SK-N-SH (cell line): ENCODE measurements at regions not wholly inside any gene's neighbourhood (a gene's known extent, or its start where the extent isn't known, plus 50 kb on each side); places are given as distances from the start of the nearest gene placed in this dataset.

Source experiments
- CTCF ChIA-PET: fragments of 300-600, 350-600 bp; formaldehyde crosslinking; extraction: SDS; loops from one replicate; lab custom pipeline; 2021; lab: Yijun Ruan, JAX
- POLR2A ChIA-PET: fragments of 350-600 bp; sonication (Branson Sonifier 250); formaldehyde crosslinking; extraction: SDS; loops from one replicate; lab custom pipeline; 2020; ENCODE audit warnings: antibody characterized with exemption, inconsistent platforms; lab: Yijun Ruan, JAX
- DNase-seq: peaks from one replicate; pipeline ENCODE4 v3.0.0; 2012
- H2AFZ ChIP-seq: fragments of 200-600 bp; sonication (generic); 2 replicates; pipeline ENCODE4 v1.8.1; 2016; ENCODE audit warnings: antibody characterized with exemption, mild to moderate bottlenecking, low read depth
- H3F3A ChIP-seq: fragments of 200-600 bp; sonication (generic); replicated peaks from 2 replicates; pipeline ENCODE3; 2016; ENCODE audit warnings: antibody characterized with exemption, mild to moderate bottlenecking; ENCODE audit not compliant: insufficient read depth
- H3K27ac ChIP-seq, 2 experiments: fragments of 200-500 bp in 1 of 2; fragments of 200-600 bp in 1 of 2; sonication (Bioruptor generic) in 1 of 2; sonication (generic), shearing (Covaris generic) in 1 of 2; 2 replicates each; pipeline versions ENCODE4 v1.5.1 to v1.6.1; 2014 to 2016; ENCODE audit warnings: low read depth in 2 of 2, inconsistent platforms in 1 of 2, low read length in 1 of 2, mild to moderate bottlenecking in 1 of 2, mixed read lengths in 1 of 2
- H3K27me3 ChIP-seq: fragments of 200-600 bp; sonication (generic), shearing (Covaris generic); 2 replicates; pipeline ENCODE4 v1.6.1; 2016; ENCODE audit warnings: mixed run types; ENCODE audit not compliant: insufficient read depth
- H3K36me3 ChIP-seq, 2 experiments: fragments of 200-500 bp in 1 of 2; fragments of 200-600 bp in 1 of 2; sonication (Bioruptor generic) in 1 of 2; sonication (generic) in 1 of 2; replicated peaks in 1 of 2; 2 replicates each; pipeline versions ENCODE3 to v1.5.1; 2014 to 2016; ENCODE audit warnings: low read length in 1 of 2, mild to moderate bottlenecking in 1 of 2; ENCODE audit not compliant: insufficient read depth in 2 of 2, control insufficient read depth in 1 of 2
- H3K4me1 ChIP-seq, 2 experiments: fragments of 200-500 bp in 1 of 2; fragments of 200-600 bp in 1 of 2; sonication (Bioruptor generic) in 1 of 2; sonication (generic), shearing (Covaris generic) in 1 of 2; 2 replicates each; pipeline versions ENCODE4 v1.5.1 to v1.6.1; 2014 to 2016; ENCODE audit warnings: low read depth in 1 of 2, low read length in 1 of 2, mixed run types in 1 of 2; ENCODE audit not compliant: insufficient read depth in 2 of 2, control insufficient read depth in 1 of 2
- H3K4me2 ChIP-seq: fragments of 200-600 bp; sonication (generic), shearing (Covaris generic); 2 replicates; pipeline ENCODE4 v1.6.1; 2017; ENCODE audit warnings: mixed run types
- H3K4me3 ChIP-seq, 2 experiments: fragments of 200-500 bp in 1 of 2; fragments of 200-600 bp in 1 of 2; sonication (Bioruptor generic) in 1 of 2; sonication (generic), shearing (Covaris generic) in 1 of 2; 2 replicates each; pipeline versions ENCODE4 v1.5.1 to v1.8.1; 2014 to 2016; ENCODE audit warnings: low read depth in 2 of 2, inconsistent platforms in 1 of 2, low read length in 1 of 2, mild to moderate bottlenecking in 1 of 2, mixed read lengths in 1 of 2, moderate library complexity in 1 of 2
- H3K79me2 ChIP-seq: fragments of 200-600 bp; sonication (generic); 2 replicates; pipeline ENCODE4 v1.8.1; 2017; ENCODE audit warnings: mild to moderate bottlenecking; ENCODE audit not compliant: insufficient read depth
- H3K9ac ChIP-seq: fragments of 200-600 bp; sonication (generic); 2 replicates; pipeline ENCODE4 v1.6.1; 2017; ENCODE audit warnings: mixed run types
- H3K9me2 ChIP-seq: fragments of 200-600 bp; sonication (generic); 2 replicates; pipeline ENCODE4 v1.6.1; 2017; ENCODE audit warnings: mixed run types
- H3K9me3 ChIP-seq: fragments of 200-600 bp; sonication (generic); 2 replicates; pipeline ENCODE4 v1.6.1; 2017; ENCODE audit warnings: mixed run types, mild to moderate bottlenecking, moderate library complexity
- H4K20me1 ChIP-seq: fragments of 200-600 bp; sonication (generic); 2 replicates; pipeline ENCODE4 v1.6.1; 2017; ENCODE audit warnings: mild to moderate bottlenecking, mixed run types; ENCODE audit not compliant: insufficient read depth
- EP300 ChIP-seq, 2 experiments: IDR thresholded peaks; 2 replicates each; pipeline versions ENCODE4 v1.4.0 to v1.6.1; 2012; ENCODE audit warnings: borderline replicate concordance in 1 of 2, low read depth in 1 of 2, low read length in 1 of 2
- FOSL2 ChIP-seq: IDR thresholded peaks from 2 replicates; pipeline ENCODE4 v1.4.0; 2012; ENCODE audit warnings: low read depth, mild to moderate bottlenecking, moderate library complexity, borderline replicate concordance
- FOXM1 ChIP-seq: IDR thresholded peaks from 2 replicates; pipeline ENCODE4 v1.4.0; 2012; ENCODE audit warnings: low read depth, mild to moderate bottlenecking
- NRF1 ChIP-seq: IDR thresholded peaks from 2 replicates; pipeline ENCODE4 v1.6.1; 2012; ENCODE audit warnings: low read depth, mild to moderate bottlenecking, low read length
- RFX5 ChIP-seq: IDR thresholded peaks from 2 replicates; pipeline ENCODE4 v1.6.1; 2012; ENCODE audit warnings: mild to moderate bottlenecking, improper control_type of control experiment, low read length
- RXRA ChIP-seq: IDR thresholded peaks from 2 replicates; pipeline ENCODE4 v1.4.0; 2012; ENCODE audit warnings: low read depth, mild to moderate bottlenecking, borderline replicate concordance
- TCF12 ChIP-seq: IDR thresholded peaks from 2 replicates; pipeline ENCODE4 v1.4.0; 2012
- TEAD4 ChIP-seq: IDR thresholded peaks from 2 replicates; pipeline ENCODE4 v1.4.0; 2012; ENCODE audit warnings: mild to moderate bottlenecking, borderline replicate concordance; ENCODE audit not compliant: insufficient read depth
- WGBS: methylation state at CpG from one replicate; pipeline ENCODE4 v1.1.6; 2017; ENCODE audit warnings: low lambda C conversion rate; 5-methylcytosine and 5-hydroxymethylcytosine counted together
- TF ChIP-seq, protein P1 (sequence below): fragments of 200-600 bp; sonication (generic); IDR thresholded peaks from 2 replicates; pipeline ENCODE4 v1.6.1; 2017; ENCODE audit warnings: antibody characterized with exemption, mild to moderate bottlenecking, moderate library complexity
- TF ChIP-seq, protein P2 (sequence below): IDR thresholded peaks from 2 replicates; pipeline ENCODE4 v1.4.0; 2012; ENCODE audit warnings: low read depth, borderline replicate concordance

DNA sequence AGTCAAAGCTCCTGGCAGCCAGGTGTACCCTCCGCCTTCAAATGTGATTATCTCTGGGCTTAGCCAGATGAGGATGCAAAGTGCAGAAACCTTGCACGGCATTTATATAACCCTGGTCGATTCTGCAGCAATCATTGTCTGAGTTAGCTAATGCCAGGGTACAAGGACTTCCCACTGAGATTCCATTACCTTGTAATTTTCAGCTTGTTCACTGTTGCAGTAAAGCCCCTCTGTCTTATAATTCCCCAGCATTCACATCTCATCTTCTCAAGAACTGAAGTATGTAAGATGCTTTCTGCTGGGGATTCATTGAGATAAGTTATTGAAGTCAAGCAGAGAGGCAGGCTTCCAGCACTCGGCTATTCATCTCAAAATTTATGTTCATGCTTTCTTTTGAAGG is 1090.6 kb upstream of the AUTS2 start:
- no peaks in the 10 kb centered on the region for H3K36me3 ChIP-seq
- no peaks in the 10 kb centered on the region for H4K20me1 ChIP-seq
- H3K9me2 ChIP-seq = no peaks in the 10 kb centered on the region
- ChIA-PET CTCF (no interaction called here), POLR2A (no interaction called here)
- H3K9me3 ChIP-seq = no peaks in the 10 kb centered on the region
- 37% methylated on average over 4 of the region's 4 CpGs for WGBS
- no peaks in the 10 kb centered on the region for H3F3A ChIP-seq
- no peak overlapping the region for H3K27ac ChIP-seq
- no peak overlapping the region for H3K4me3 ChIP-seq
- peaks cover 0 to 17% of the 10 kb centered on the region in 2 experiments; a peak in 1 of 4 replicates for H3K4me1 ChIP-seq
- DNase-seq = no peak
- H2AFZ ChIP-seq = no peak overlapping the region
- H3K79me2 ChIP-seq = no peaks in the 10 kb centered on the region
- no peak overlapping the region for H3K4me2 ChIP-seq
- H3K9ac ChIP-seq = no peak overlapping the region
- H3K27me3 ChIP-seq = no peaks in the 10 kb centered on the region
- TF ChIP-seq RXRA = no peak
- no peak for TF ChIP-seq RFX5
- no peak for TF ChIP-seq FOSL2
- TF ChIP-seq, protein P1, sequence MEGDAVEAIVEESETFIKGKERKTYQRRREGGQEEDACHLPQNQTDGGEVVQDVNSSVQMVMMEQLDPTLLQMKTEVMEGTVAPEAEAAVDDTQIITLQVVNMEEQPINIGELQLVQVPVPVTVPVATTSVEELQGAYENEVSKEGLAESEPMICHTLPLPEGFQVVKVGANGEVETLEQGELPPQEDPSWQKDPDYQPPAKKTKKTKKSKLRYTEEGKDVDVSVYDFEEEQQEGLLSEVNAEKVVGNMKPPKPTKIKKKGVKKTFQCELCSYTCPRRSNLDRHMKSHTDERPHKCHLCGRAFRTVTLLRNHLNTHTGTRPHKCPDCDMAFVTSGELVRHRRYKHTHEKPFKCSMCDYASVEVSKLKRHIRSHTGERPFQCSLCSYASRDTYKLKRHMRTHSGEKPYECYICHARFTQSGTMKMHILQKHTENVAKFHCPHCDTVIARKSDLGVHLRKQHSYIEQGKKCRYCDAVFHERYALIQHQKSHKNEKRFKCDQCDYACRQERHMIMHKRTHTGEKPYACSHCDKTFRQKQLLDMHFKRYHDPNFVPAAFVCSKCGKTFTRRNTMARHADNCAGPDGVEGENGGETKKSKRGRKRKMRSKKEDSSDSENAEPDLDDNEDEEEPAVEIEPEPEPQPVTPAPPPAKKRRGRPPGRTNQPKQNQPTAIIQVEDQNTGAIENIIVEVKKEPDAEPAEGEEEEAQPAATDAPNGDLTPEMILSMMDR = no peak
- TF ChIP-seq FOXM1 = no peak
- TF ChIP-seq TCF12 = no peak
- TF ChIP-seq, protein P2, sequence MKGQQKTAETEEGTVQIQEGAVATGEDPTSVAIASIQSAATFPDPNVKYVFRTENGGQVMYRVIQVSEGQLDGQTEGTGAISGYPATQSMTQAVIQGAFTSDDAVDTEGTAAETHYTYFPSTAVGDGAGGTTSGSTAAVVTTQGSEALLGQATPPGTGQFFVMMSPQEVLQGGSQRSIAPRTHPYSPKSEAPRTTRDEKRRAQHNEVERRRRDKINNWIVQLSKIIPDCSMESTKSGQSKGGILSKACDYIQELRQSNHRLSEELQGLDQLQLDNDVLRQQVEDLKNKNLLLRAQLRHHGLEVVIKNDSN = no peak
- TF ChIP-seq EP300 (IDR thresholded peaks at IDR 0.05; ENCODE audit: borderline replicate concordance in 1 of 2, low read depth in 1 of 2, low read length in 1 of 2) = no peak

DNA sequence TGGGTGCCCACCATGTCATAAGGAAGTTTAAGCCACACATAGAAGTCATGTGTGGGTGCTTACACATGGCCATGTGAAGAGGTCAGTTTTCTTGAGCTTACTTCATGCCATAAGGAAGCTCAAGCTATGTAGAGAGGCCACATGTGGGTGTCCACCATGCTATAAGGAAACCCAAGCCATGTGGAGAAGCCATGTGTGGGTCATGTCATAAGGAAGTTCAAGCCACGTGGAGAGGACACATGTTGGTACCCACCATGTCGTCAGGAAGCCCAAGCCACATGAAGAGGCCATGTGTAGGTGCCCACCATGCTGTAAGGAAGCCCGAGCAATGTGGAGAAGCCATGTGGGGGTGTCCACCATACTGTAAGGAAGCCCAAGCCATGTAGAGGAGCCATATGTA is 1089.2 kb upstream of the AUTS2 start:
- Histone ChIP-seq H3K9ac (no peak overlapping the region), H3K36me3 (no peaks in the 10 kb centered on the region), H2AFZ (no peak overlapping the region), H3K27ac (no peak overlapping the region), H3K4me1 (peaks cover 0 to 17% of the 10 kb centered on the region in 2 experiments; a peak in 1 of 4 replicates), H3K4me3 (no peak overlapping the region), H3K4me2 (no peak overlapping the region), H3F3A (no peaks in the 10 kb centered on the region), H3K9me2 (no peaks in the 10 kb centered on the region), H3K27me3 (no peaks in the 10 kb centered on the region), H3K9me3 (no peaks in the 10 kb centered on the region), H4K20me1 (no peaks in the 10 kb centered on the region), H3K79me2 (no peaks in the 10 kb centered on the region)
- 14% methylated on average over 3 of the region's 3 CpGs for WGBS
- no peak for DNase-seq
- TF ChIP-seq TEAD4 = no peak
- ChIA-PET POLR2A (no interaction called here), CTCF (interaction anchor here (1.0 kb wide), 1 partner anchor 884 kb away, joined by 3 read pairs; no protein-coding TSS in a partner anchor)

DNA sequence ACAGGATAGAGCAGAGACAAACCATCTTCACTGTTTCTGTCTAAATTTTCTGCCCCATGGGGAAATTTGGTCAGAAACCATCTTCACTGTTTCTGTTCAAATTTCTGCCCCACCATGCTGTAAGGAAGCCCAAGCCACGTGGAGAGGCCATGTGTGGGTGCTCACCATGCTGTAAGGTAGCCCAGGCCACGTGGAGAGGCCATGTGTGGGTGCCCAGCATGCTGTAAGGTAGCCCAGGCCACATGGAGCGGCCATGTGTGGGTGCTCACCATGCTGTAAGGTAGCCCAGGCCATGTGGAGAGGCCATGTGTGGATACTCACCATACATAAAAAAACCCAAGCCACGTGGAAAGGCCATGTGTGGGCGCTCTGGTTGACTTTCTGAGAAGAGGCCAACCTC is 1088.7 kb upstream of the AUTS2 start:
- WGBS = 18% methylated on average over 5 of the region's 5 CpGs
- Histone ChIP-seq H3K79me2 (no peaks in the 10 kb centered on the region), H2AFZ (no peak overlapping the region), H4K20me1 (no peaks in the 10 kb centered on the region), H3K27ac (no peak overlapping the region), H3K9me2 (no peaks in the 10 kb centered on the region), H3K4me3 (no peak overlapping the region), H3K27me3 (no peaks in the 10 kb centered on the region), H3K4me2 (no peak overlapping the region), H3K4me1 (peaks cover 0 to 15% of the 10 kb centered on the region in 2 experiments; a peak in 1 of 4 replicates), H3K36me3 (no peaks in the 10 kb centered on the region), H3K9me3 (no peaks in the 10 kb centered on the region), H3F3A (no peaks in the 10 kb centered on the region), H3K9ac (no peak overlapping the region)
- no peak for DNase-seq
- ChIA-PET CTCF (no interaction called here), POLR2A (no interaction called here)
- no peak for TF ChIP-seq NRF1
